ENCODE measurements at regions not wholly inside any gene's neighbourhood (a gene's known extent, or its start where the extent isn't known, plus 50 kb on each side); places are given as distances from the start of the nearest gene placed in this dataset.

DNA sequence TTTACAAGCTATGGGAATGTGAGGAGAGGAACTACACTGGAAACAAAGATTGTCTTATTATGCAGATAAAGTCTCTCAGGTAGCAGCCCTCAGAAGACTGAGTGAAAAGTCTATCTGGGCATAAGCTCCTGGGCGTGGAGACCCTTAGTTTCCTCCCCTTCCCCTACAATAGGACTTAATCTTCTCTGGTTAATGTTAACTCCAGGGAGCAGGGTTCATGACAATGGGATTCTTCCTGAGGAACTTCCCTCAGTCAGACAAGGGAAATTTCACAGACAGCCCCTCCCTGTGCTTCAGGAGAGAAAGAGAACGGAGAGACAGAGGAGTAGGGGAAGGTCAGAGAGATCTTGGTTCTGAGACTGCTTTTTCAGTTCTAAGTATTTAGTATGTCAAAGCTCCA, 1428.6 kb downstream of the LRRC4C start:
- TF ChIP-seq ZNF549 (tag by site-specific recombination; IDR thresholded peaks at IDR 0.05), result no peak
- no peak for TF ChIP-seq YY2 (tag by site-specific recombination; IDR thresholded peaks at IDR 0.05)
- TF ChIP-seq, protein P1, sequence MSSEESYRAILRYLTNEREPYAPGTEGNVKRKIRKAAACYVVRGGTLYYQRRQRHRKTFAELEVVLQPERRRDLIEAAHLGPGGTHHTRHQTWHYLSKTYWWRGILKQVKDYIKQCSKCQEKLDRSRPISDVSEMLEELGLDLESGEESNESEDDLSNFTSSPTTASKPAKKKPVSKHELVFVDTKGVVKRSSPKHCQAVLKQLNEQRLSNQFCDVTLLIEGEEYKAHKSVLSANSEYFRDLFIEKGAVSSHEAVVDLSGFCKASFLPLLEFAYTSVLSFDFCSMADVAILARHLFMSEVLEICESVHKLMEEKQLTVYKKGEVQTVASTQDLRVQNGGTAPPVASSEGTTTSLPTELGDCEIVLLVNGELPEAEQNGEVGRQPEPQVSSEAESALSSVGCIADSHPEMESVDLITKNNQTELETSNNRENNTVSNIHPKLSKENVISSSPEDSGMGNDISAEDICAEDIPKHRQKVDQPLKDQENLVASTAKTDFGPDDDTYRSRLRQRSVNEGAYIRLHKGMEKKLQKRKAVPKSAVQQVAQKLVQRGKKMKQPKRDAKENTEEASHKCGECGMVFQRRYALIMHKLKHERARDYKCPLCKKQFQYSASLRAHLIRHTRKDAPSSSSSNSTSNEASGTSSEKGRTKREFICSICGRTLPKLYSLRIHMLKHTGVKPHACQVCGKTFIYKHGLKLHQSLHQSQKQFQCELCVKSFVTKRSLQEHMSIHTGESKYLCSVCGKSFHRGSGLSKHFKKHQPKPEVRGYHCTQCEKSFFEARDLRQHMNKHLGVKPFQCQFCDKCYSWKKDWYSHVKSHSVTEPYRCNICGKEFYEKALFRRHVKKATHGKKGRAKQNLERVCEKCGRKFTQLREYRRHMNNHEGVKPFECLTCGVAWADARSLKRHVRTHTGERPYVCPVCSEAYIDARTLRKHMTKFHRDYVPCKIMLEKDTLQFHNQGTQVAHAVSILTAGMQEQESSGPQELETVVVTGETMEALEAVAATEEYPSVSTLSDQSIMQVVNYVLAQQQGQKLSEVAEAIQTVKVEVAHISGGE (tag by site-specific recombination; conservative IDR thresholded peaks at IDR 0.05; ENCODE audit: low read depth), result no peak
- TF ChIP-seq ZFHX2 (tag by site-specific recombination; conservative IDR thresholded peaks at IDR 0.05), result no peak
- TF ChIP-seq, protein P2, sequence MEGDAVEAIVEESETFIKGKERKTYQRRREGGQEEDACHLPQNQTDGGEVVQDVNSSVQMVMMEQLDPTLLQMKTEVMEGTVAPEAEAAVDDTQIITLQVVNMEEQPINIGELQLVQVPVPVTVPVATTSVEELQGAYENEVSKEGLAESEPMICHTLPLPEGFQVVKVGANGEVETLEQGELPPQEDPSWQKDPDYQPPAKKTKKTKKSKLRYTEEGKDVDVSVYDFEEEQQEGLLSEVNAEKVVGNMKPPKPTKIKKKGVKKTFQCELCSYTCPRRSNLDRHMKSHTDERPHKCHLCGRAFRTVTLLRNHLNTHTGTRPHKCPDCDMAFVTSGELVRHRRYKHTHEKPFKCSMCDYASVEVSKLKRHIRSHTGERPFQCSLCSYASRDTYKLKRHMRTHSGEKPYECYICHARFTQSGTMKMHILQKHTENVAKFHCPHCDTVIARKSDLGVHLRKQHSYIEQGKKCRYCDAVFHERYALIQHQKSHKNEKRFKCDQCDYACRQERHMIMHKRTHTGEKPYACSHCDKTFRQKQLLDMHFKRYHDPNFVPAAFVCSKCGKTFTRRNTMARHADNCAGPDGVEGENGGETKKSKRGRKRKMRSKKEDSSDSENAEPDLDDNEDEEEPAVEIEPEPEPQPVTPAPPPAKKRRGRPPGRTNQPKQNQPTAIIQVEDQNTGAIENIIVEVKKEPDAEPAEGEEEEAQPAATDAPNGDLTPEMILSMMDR (tag by site-specific recombination; IDR thresholded peaks at IDR 0.05), result no peak
- no peak for TF ChIP-seq ZIC2 (tag by site-specific recombination; IDR thresholded peaks at IDR 0.05)
- TF ChIP-seq ZNF654 (tag by site-specific recombination; IDR thresholded peaks at IDR 0.05; ENCODE audit: low read depth), result no peak
- TF ChIP-seq ZNF624 (tag by site-specific recombination; IDR thresholded peaks at IDR 0.05), result no peak
- TF ChIP-seq PRDM1 (tag by site-specific recombination; IDR thresholded peaks at IDR 0.05), result no peak

Measured in HEK293 (cell line).